GM04504 (cell line): ENCODE measurements at regions not wholly inside any gene's neighbourhood (a gene's known extent, or its start where the extent isn't known, plus 50 kb on each side); places are given as distances from the start of the nearest gene placed in this dataset.
A peak's percentile ranks its signal among the peaks of the same experiment; 100 is the strongest.
"Not testable (repeated sequence)": the region's sequence is repeated elsewhere in the genome, so short reads cannot be mapped to it uniquely, and the experiment has no call there.

Experiments used
- DNase-seq: peaks from one replicate; pipeline ENCODE4 v3.0.0-alpha.2; 2012; ENCODE audit warnings: low read depth

- DNase-seq = not testable (repeated sequence)
These were observed 82.7 kb upstream of the METTL9 start for GRCh38 chr16:21516705-21517040.

- not testable (repeated sequence) for DNase-seq
These were observed 82.1 kb upstream of the METTL9 start for GRCh38 chr16:21517263-21517662.

- DNase-seq = not testable (repeated sequence)
These were observed 79.8 kb upstream of the METTL9 start for GRCh38 chr16:21519361-21520133.

- DNase-seq = peak; percentile 82
These were observed 79.0 kb upstream of the METTL9 start for GRCh38 chr16:21520134-21521047.

GRCh38 chr16:21521048-21521389 is 78.4 kb upstream of the METTL9 start:
- DNase-seq = not testable (repeated sequence)

GRCh38 chr16:21521390-21522143 is 77.8 kb upstream of the METTL9 start:
- peak; percentile 60 for DNase-seq

- not testable (repeated sequence) for DNase-seq
These were observed 76.5 kb upstream of the METTL9 start for GRCh38 chr16:21522846-21523245.

GRCh38 chr16:21523411-21524067 is 75.8 kb upstream of the METTL9 start:
- DNase-seq = no peak

- DNase-seq = no peak
These were observed 75.2 kb upstream of the METTL9 start for GRCh38 chr16:21524068-21524751.

- DNase-seq = not testable (repeated sequence)
These were observed 74.7 kb upstream of the METTL9 start for GRCh38 chr16:21524752-21525028.

- not testable (repeated sequence) for DNase-seq
These were observed 74.1 kb upstream of the METTL9 start for GRCh38 chr16:21525029-21525895.

GRCh38 chr16:21525956-21526922 is 73.1 kb upstream of the METTL9 start:
- not testable (repeated sequence) for DNase-seq

- no peak for DNase-seq
These were observed 72.2 kb upstream of the METTL9 start for GRCh38 chr16:21526923-21527807.

GRCh38 chr16:21529060-21529658 is 70.2 kb upstream of the METTL9 start:
- DNase-seq = not testable (repeated sequence)

- DNase-seq = not testable (repeated sequence)
These were observed 68.5 kb upstream of the METTL9 start for GRCh38 chr16:21530729-21531383.

- DNase-seq = not testable (repeated sequence)
These were observed 66.4 kb upstream of the METTL9 start for GRCh38 chr16:21532996-21533395.

GRCh38 chr16:21533474-21533873 is 65.9 kb upstream of the METTL9 start:
- DNase-seq = not testable (repeated sequence)
